Muscle layer of duodenum (tissue), 2 donors: ENCODE measurements at regions not wholly inside any gene's neighbourhood (a gene's known extent, or its start where the extent isn't known, plus 50 kb on each side); places are given as distances from the start of the nearest gene placed in this dataset.
"Not testable (repeated sequence)": the region's sequence is repeated elsewhere in the genome, so short reads cannot be mapped to it uniquely, and the experiment has no call there.

Experiments
- H3K27ac ChIP-seq: one replicate; pipeline ENCODE4 v1.7.0; 2013; ENCODE audit warnings: mild to moderate bottlenecking, low read length
- H3K27me3 ChIP-seq: one replicate; pipeline ENCODE4 v1.7.0; 2013; ENCODE audit warnings: low read depth, mild to moderate bottlenecking, control low read depth, low read length
- H3K36me3 ChIP-seq, 2 donors: one replicate each; pipeline ENCODE4 v1.7.0; 2013; ENCODE audit warnings: low read length in 2 of 2, control low read depth in 1 of 2, mild to moderate bottlenecking in 1 of 2; ENCODE audit not compliant: insufficient read depth in 2 of 2, control insufficient read depth in 1 of 2
- H3K4me1 ChIP-seq, 2 donors: one replicate each; pipeline ENCODE4 v1.7.0; 2013; ENCODE audit warnings: low read length in 2 of 2, mild to moderate bottlenecking in 2 of 2, control low read depth in 1 of 2, moderate library complexity in 1 of 2; ENCODE audit not compliant: insufficient read depth in 2 of 2, control insufficient read depth in 1 of 2
- H3K4me3 ChIP-seq, 2 donors: one replicate each; pipeline ENCODE4 v1.7.0; 2013; ENCODE audit warnings: low read length in 2 of 2, low read depth in 1 of 2, mild to moderate bottlenecking in 1 of 2
- H3K9me3 ChIP-seq, 2 donors: one replicate each; pipeline ENCODE4 v1.7.0; 2013; ENCODE audit warnings: low read length in 2 of 2, control low read depth in 1 of 2, mild to moderate bottlenecking in 1 of 2; ENCODE audit not compliant: control insufficient read depth in 1 of 2
- donor health status: healthy.

- H3K36me3 ChIP-seq, H3K9me3 ChIP-seq, H3K4me1 ChIP-seq, H3K27me3 ChIP-seq, H3K27ac ChIP-seq, H3K4me3 ChIP-seq: not testable (repeated sequence)
Observed at GRCh38 chr16:65310491-65310890, 188.6 kb upstream of the CDH11 start.

- no peaks in the 10 kb centered on the region for H3K27me3 ChIP-seq
- H3K9me3 ChIP-seq = no peaks in the 10 kb centered on the region
- H3K4me3 ChIP-seq = no peak overlapping the region
- H3K27ac ChIP-seq = no peak overlapping the region
- H3K4me1 ChIP-seq = no peaks in the 10 kb centered on the region
- no peaks in the 10 kb centered on the region for H3K36me3 ChIP-seq
Observed at GRCh38 chr16:65309354-65309753, 187.5 kb upstream of the CDH11 start.

- Histone ChIP-seq H3K36me3 (no peaks in the 10 kb centered on the region), H3K27ac (no peak overlapping the region), H3K9me3 (no peaks in the 10 kb centered on the region), H3K27me3 (no peaks in the 10 kb centered on the region), H3K4me1 (no peaks in the 10 kb centered on the region), H3K4me3 (no peak overlapping the region)
Observed at GRCh38 chr16:65308506-65308905, 186.6 kb upstream of the CDH11 start.

- Histone ChIP-seq H3K36me3 (no peaks in the 10 kb centered on the region), H3K27ac (no peak overlapping the region), H3K27me3 (no peaks in the 10 kb centered on the region)
Observed at GRCh38 chr16:65307286-65307685, 185.4 kb upstream of the CDH11 start.

GRCh38 chr16:65306722-65307121 lies 184.9 kb upstream of the CDH11 start:
- Histone ChIP-seq H3K27me3 (no peaks in the 10 kb centered on the region), H3K27ac (no peak overlapping the region), H3K4me1 (no peaks in the 10 kb centered on the region), H3K36me3 (no peaks in the 10 kb centered on the region), H3K4me3 (no peak overlapping the region), H3K9me3 (no peaks in the 10 kb centered on the region)

More at GRCh38 chr16:65307286-65307685, 185.4 kb upstream of the CDH11 start:
- Histone ChIP-seq H3K4me1 (no peaks in the 10 kb centered on the region), H3K4me3 (no peak overlapping the region), H3K9me3 (no peaks in the 10 kb centered on the region)

- no peaks in the 10 kb centered on the region for H3K4me1 ChIP-seq
- no peak overlapping the region for H3K4me3 ChIP-seq
- no peaks in the 10 kb centered on the region for H3K36me3 ChIP-seq
- no peaks in the 10 kb centered on the region for H3K27me3 ChIP-seq
- H3K9me3 ChIP-seq = no peaks in the 10 kb centered on the region
- H3K27ac ChIP-seq = no peak overlapping the region
Observed at GRCh38 chr16:65306300-65306699, 184.4 kb upstream of the CDH11 start.

- Histone ChIP-seq H3K4me1 (no peaks in the 10 kb centered on the region), H3K36me3 (no peaks in the 10 kb centered on the region), H3K27ac (no peak overlapping the region), H3K27me3 (no peaks in the 10 kb centered on the region), H3K4me3 (no peak overlapping the region), H3K9me3 (no peaks in the 10 kb centered on the region)
Observed at GRCh38 chr16:65305266-65305959, 183.6 kb upstream of the CDH11 start.

GRCh38 chr16:65301029-65301428 lies 179.2 kb upstream of the CDH11 start:
- Histone ChIP-seq H3K36me3 (no peaks in the 10 kb centered on the region), H3K4me1 (peaks cover 0 to 4% of the 10 kb centered on the region in 2 donors), H3K9me3 (no peaks in the 10 kb centered on the region), H3K4me3 (no peak overlapping the region), H3K27me3 (no peaks in the 10 kb centered on the region), H3K27ac (no peak overlapping the region)

GRCh38 chr16:65297453-65297852 lies 175.6 kb upstream of the CDH11 start:
- H3K27me3 ChIP-seq = no peaks in the 10 kb centered on the region
- peaks cover 0 to 4% of the 10 kb centered on the region in 2 donors for H3K4me1 ChIP-seq
- no peak overlapping the region for H3K4me3 ChIP-seq
- H3K36me3 ChIP-seq = no peaks in the 10 kb centered on the region
- no peaks in the 10 kb centered on the region for H3K9me3 ChIP-seq
- H3K27ac ChIP-seq = no peak overlapping the region

- Histone ChIP-seq H3K4me1 (peaks cover 0 to 4% of the 10 kb centered on the region in 2 donors), H3K27me3 (no peaks in the 10 kb centered on the region), H3K36me3 (no peaks in the 10 kb centered on the region), H3K27ac (no peak overlapping the region), H3K9me3 (no peaks in the 10 kb centered on the region), H3K4me3 (no peak overlapping the region)
Observed at GRCh38 chr16:65295527-65295926, 173.7 kb upstream of the CDH11 start.

- Histone ChIP-seq H3K27ac (no peak overlapping the region), H3K9me3 (no peaks in the 10 kb centered on the region), H3K27me3 (no peaks in the 10 kb centered on the region), H3K4me3 (no peak overlapping the region), H3K4me1 (peaks cover 0 to 4% of the 10 kb centered on the region in 2 donors), H3K36me3 (no peaks in the 10 kb centered on the region)
Observed at GRCh38 chr16:65294708-65295107, 172.8 kb upstream of the CDH11 start.

- no peaks in the 10 kb centered on the region for H3K9me3 ChIP-seq
- H3K27me3 ChIP-seq = no peaks in the 10 kb centered on the region
- no peak overlapping the region for H3K27ac ChIP-seq
- peaks cover 0 to 4% of the 10 kb centered on the region in 2 donors for H3K4me1 ChIP-seq
- H3K4me3 ChIP-seq = no peak overlapping the region
- H3K36me3 ChIP-seq = no peaks in the 10 kb centered on the region
Observed at GRCh38 chr16:65294165-65294564, 172.3 kb upstream of the CDH11 start.
